ENCODE measurements at regions not wholly inside any gene's neighbourhood (a gene's known extent, or its start where the extent isn't known, plus 50 kb on each side); places are given as distances from the start of the nearest gene placed in this dataset.

- no peak for DNase-seq (ENCODE audit: low read depth, low spot score)
- ATAC-seq: no peak
- H3K4me3 ChIP-seq (ENCODE audit: low read depth in 2 of 2, low read length in 2 of 2): no peak overlapping the region
- intact Hi-C loops (cut with micrococcal nuclease; ENCODE audit: unreplicated experiment) (no loop called here), in situ Hi-C loops (cut with HindIII; ENCODE audit: low pct_unique_long_range_greater_than_20kb, low sequenced_read_pairs) (no loop called here)
- H3K27me3 ChIP-seq (ENCODE audit: control insufficient read depth, insufficient read depth, low read length): peaks cover 3% of the 10 kb centered on the region; the same call in 1 of the 2 replicates
- H3K9me3 ChIP-seq (ENCODE audit: control insufficient read depth, insufficient read depth, low read depth, low read length): no peaks in the 10 kb centered on the region
- ChIA-PET POLR2A (no interaction called here), CTCF (no interaction called here)
- no peaks in the 10 kb centered on the region for H3K36me3 ChIP-seq (ENCODE audit: control insufficient read depth, insufficient read depth, low read length)
- H3K27ac ChIP-seq (ENCODE audit: low read length): no peak overlapping the region
- no TSS peak for BruUV-seq (replicated peaks)
- no peaks in the 10 kb centered on the region for H3K4me1 ChIP-seq (ENCODE audit: control insufficient read depth, insufficient read depth, low read length)
- TF ChIP-seq CTCF (IDR thresholded peaks at IDR 0.05) (no peak), SIN3A (IDR thresholded peaks at IDR 0.05; ENCODE audit: borderline replicate concordance, insufficient read depth, low read depth, low read length) (no peak), REST (IDR thresholded peaks at IDR 0.05; ENCODE audit: insufficient read depth in 1 of 2, low read depth in 2 of 2, low read length in 1 of 2) (no peak), POLR2AphosphoS5 (IDR thresholded peaks at IDR 0.05; ENCODE audit: low read depth, low read length) (no peak), TCF7L2 (IDR thresholded peaks at IDR 0.05; ENCODE audit: low read depth, low read length) (no peak)
Observed at GRCh38 chr6:88545991-88546390, 379.8 kb upstream of the CNR1 start.

- POLR2A ChIA-PET: no interaction called here
Observed at GRCh38 chr6:88544986-88545612, 379.0 kb upstream of the CNR1 start.

More at GRCh38 chr6:88544986-88545612, 379.0 kb upstream of the CNR1 start:
- Histone ChIP-seq H3K27me3 (ENCODE audit: control insufficient read depth, insufficient read depth, low read length) (peaks cover 3% of the 10 kb centered on the region), H3K36me3 (ENCODE audit: control insufficient read depth, insufficient read depth, low read length) (no peaks in the 10 kb centered on the region), H3K4me3 (ENCODE audit: low read depth in 2 of 2, low read length in 2 of 2) (no peak overlapping the region), H3K27ac (ENCODE audit: low read length) (no peak overlapping the region), H3K4me1 (ENCODE audit: control insufficient read depth, insufficient read depth, low read length) (no peaks in the 10 kb centered on the region), H3K9me3 (ENCODE audit: control insufficient read depth, insufficient read depth, low read depth, low read length) (no peaks in the 10 kb centered on the region)
- CTCF ChIA-PET: interaction anchor here (0.5 kb wide), 1 partner anchor 710 kb away, joined by 3 read pairs; no protein-coding TSS in a partner anchor
- in situ Hi-C loops (cut with HindIII; ENCODE audit: low pct_unique_long_range_greater_than_20kb, low sequenced_read_pairs): no loop called here
- no TSS peak for BruUV-seq (replicated peaks)
- no peak for DNase-seq (ENCODE audit: low read depth, low spot score)
- TF ChIP-seq REST (IDR thresholded peaks at IDR 0.05; ENCODE audit: insufficient read depth in 1 of 2, low read depth in 2 of 2, low read length in 1 of 2): no peak
- no peak for TF ChIP-seq POLR2AphosphoS5 (IDR thresholded peaks at IDR 0.05; ENCODE audit: low read depth, low read length)
- TF ChIP-seq TCF7L2 (IDR thresholded peaks at IDR 0.05; ENCODE audit: low read depth, low read length): no peak
- TF ChIP-seq SIN3A (IDR thresholded peaks at IDR 0.05; ENCODE audit: borderline replicate concordance, insufficient read depth, low read depth, low read length): no peak
- no peak for TF ChIP-seq CTCF (IDR thresholded peaks at IDR 0.05)
- intact Hi-C loops (cut with micrococcal nuclease; ENCODE audit: unreplicated experiment): no loop called here
- ATAC-seq: no peak
